IMR-90 (cell line): ENCODE measurements at regions not wholly inside any gene's neighbourhood (a gene's known extent, or its start where the extent isn't known, plus 50 kb on each side); places are given as distances from the start of the nearest gene placed in this dataset.

Experiments
- ATAC-seq: fragments of 200-7000 bp; cut with Tn5 transposase; 2 replicates; pipeline ENCODE4 v1.9.1; 2020; ENCODE audit warnings: low read depth, mild to moderate bottlenecking, moderate library complexity
- BruUV-seq: library from RNA; stranded (reverse); fragments of 400-500 nt; replicated peaks from 2 replicates; lab custom pipeline; 2021; lab: Mats Ljungman, UMichigan
- CTCF ChIA-PET: fragments of 300-600 bp; formaldehyde crosslinking; extraction: SDS; loops from one replicate; lab custom pipeline; 2021; ENCODE audit warnings: antibody characterized with exemption; lab: Yijun Ruan, JAX
- POLR2A ChIA-PET: fragments of 300-600 bp; sonication (Branson Sonifier 250); formaldehyde crosslinking; loops from one replicate; lab custom pipeline; 2022; ENCODE audit warnings: antibody characterized with exemption; ENCODE audit not compliant: unreplicated experiment; lab: Charles Lee
- DNase-seq: peaks from one replicate; pipeline ENCODE4 v3.0.0; 2013
- H2AFZ ChIP-seq: replicated peaks from 2 replicates; pipeline ENCODE3; 2013; ENCODE audit warnings: low read length, mild to moderate bottlenecking; ENCODE audit not compliant: poor library complexity
- H2AK5ac ChIP-seq: 2 replicates; pipeline ENCODE4 v1.6.1; 2013; ENCODE audit warnings: low read depth, low read length, inconsistent platforms
- H2AK9ac ChIP-seq: replicated peaks from 2 replicates; pipeline ENCODE3; 2013; ENCODE audit warnings: mild to moderate bottlenecking, low read depth, low read length, moderate library complexity; ENCODE audit not compliant: poor library complexity
- H2BK120ac ChIP-seq: 2 replicates; pipeline ENCODE4 v1.6.1; 2013; ENCODE audit warnings: low read depth, low read length, inconsistent platforms
- H2BK15ac ChIP-seq: 3 replicates; pipeline ENCODE4 v1.6.1; 2013; ENCODE audit warnings: low read depth, low read length, inconsistent platforms
- H2BK20ac ChIP-seq: 2 replicates; pipeline ENCODE4 v1.6.1; 2013; ENCODE audit warnings: low read depth, mild to moderate bottlenecking, inconsistent platforms, low read length, moderate library complexity
- H2BK5ac ChIP-seq: 2 replicates; pipeline ENCODE4 v1.6.1; 2013; ENCODE audit warnings: mild to moderate bottlenecking, low read depth, low read length, inconsistent platforms; ENCODE audit not compliant: poor library complexity, severe bottlenecking
- H3K14ac ChIP-seq: replicated peaks from 2 replicates; pipeline ENCODE4 v1.6.1; 2013; ENCODE audit warnings: low read depth, low read length, inconsistent platforms
- H3K18ac ChIP-seq: 2 replicates; pipeline ENCODE4 v1.6.1; 2013; ENCODE audit warnings: low read depth, low read length, control low read depth
- H3K23ac ChIP-seq: 2 replicates; pipeline ENCODE4 v1.6.1; 2013; ENCODE audit warnings: low read depth, low read length, inconsistent platforms
- H3K27ac ChIP-seq: 2 replicates; pipeline ENCODE4 v1.5.1; 2013; ENCODE audit warnings: mild to moderate bottlenecking, control low read depth, low read length; ENCODE audit not compliant: insufficient read depth
- H3K27me3 ChIP-seq: 2 replicates; pipeline ENCODE4 v1.6.1; 2013; ENCODE audit warnings: low read length; ENCODE audit not compliant: control insufficient read depth, insufficient read depth
- H3K36me3 ChIP-seq: 2 replicates; pipeline ENCODE4 v1.6.1; 2013; ENCODE audit warnings: low read length, mixed read lengths; ENCODE audit not compliant: control insufficient read depth, insufficient read depth
- H3K4ac ChIP-seq: 2 replicates; pipeline ENCODE4 v1.6.1; 2013; ENCODE audit warnings: low read depth, low read length, inconsistent platforms
- H3K4me1 ChIP-seq: 2 replicates; pipeline ENCODE4 v1.6.1; 2013; ENCODE audit warnings: low read length, mixed read lengths; ENCODE audit not compliant: control insufficient read depth, insufficient read depth
- H3K4me2 ChIP-seq: 2 replicates; pipeline ENCODE4 v1.6.1; 2013; ENCODE audit warnings: low read depth, mild to moderate bottlenecking, control low read depth, low read length, moderate library complexity
- H3K4me3 ChIP-seq: 2 replicates; pipeline ENCODE4 v1.5.1; 2013; ENCODE audit warnings: low read depth, mild to moderate bottlenecking, control low read depth, low read length, moderate library complexity; ENCODE audit not compliant: insufficient read depth
- H3K56ac ChIP-seq: 2 replicates; pipeline ENCODE4 v1.6.1; 2013; ENCODE audit warnings: low read length, inconsistent platforms; ENCODE audit not compliant: insufficient read depth; ENCODE audit errors: extremely low read depth
- H3K79me1 ChIP-seq, 2 experiments: 2 replicates each; pipeline ENCODE4 v1.6.1; 2013; ENCODE audit warnings: low read length in 2 of 2, inconsistent platforms in 1 of 2, low read depth in 1 of 2
- H3K9ac ChIP-seq: 2 replicates; pipeline ENCODE4 v1.6.1; 2013; ENCODE audit warnings: low read depth, low read length, control low read depth
- H3K9me1 ChIP-seq: 2 replicates; pipeline ENCODE4 v1.6.1; 2013; ENCODE audit warnings: low read length, inconsistent platforms; ENCODE audit not compliant: insufficient read depth
- H3K9me3 ChIP-seq: 2 replicates; pipeline ENCODE4 v1.6.1; 2013; ENCODE audit warnings: low read length; ENCODE audit not compliant: control insufficient read depth, insufficient read depth
- H4K20me1 ChIP-seq: 2 replicates; pipeline ENCODE4 v1.6.1; 2013; ENCODE audit warnings: low read length, inconsistent platforms; ENCODE audit not compliant: insufficient read depth
- H4K5ac ChIP-seq: 2 replicates; pipeline ENCODE4 v1.6.1; 2013; ENCODE audit warnings: mild to moderate bottlenecking, low read depth, low read length, control low read depth
- H4K8ac ChIP-seq, 2 experiments: 2 replicates each; pipeline ENCODE4 v1.6.1; 2013; ENCODE audit warnings: low read depth in 2 of 2, low read length in 2 of 2, control low read depth in 1 of 2, inconsistent platforms in 1 of 2
- H4K91ac ChIP-seq: 2 replicates; pipeline ENCODE4 v1.6.1; 2013; ENCODE audit warnings: low read depth, low read length, inconsistent platforms; ENCODE audit not compliant: insufficient read depth
- BHLHE40 ChIP-seq: fragments of 150-350 bp; IDR thresholded peaks from 2 replicates; pipeline ENCODE4 v1.6.1; 2016; ENCODE audit warnings: mild to moderate bottlenecking, low read depth, low read length
- CHD1 ChIP-seq: IDR thresholded peaks from 2 replicates; pipeline ENCODE4 v1.6.1; 2012; ENCODE audit warnings: low read depth, low read length, improper control_type of control experiment
- ELK1 ChIP-seq: fragments of 150-350 bp; IDR thresholded peaks from 2 replicates; pipeline ENCODE4 v1.6.1; 2016; ENCODE audit warnings: low read depth, mild to moderate bottlenecking, low read length, moderate library complexity, borderline replicate concordance
- MAFK ChIP-seq: IDR thresholded peaks from 2 replicates; pipeline ENCODE4 v1.6.1; 2012; ENCODE audit warnings: low read depth, low read length, improper control_type of control experiment
- MAZ ChIP-seq: IDR thresholded peaks from 2 replicates; pipeline ENCODE4 v1.6.1; 2012; ENCODE audit warnings: low read depth, mild to moderate bottlenecking, low read length, improper control_type of control experiment, moderate library complexity, borderline replicate concordance
- MXI1 ChIP-seq: IDR thresholded peaks from 2 replicates; pipeline ENCODE4 v1.6.1; 2012; ENCODE audit warnings: low read depth, mild to moderate bottlenecking, low read length, moderate library complexity, borderline replicate concordance
- RCOR1 ChIP-seq: IDR thresholded peaks from 2 replicates; pipeline ENCODE4 v1.6.1; 2012; ENCODE audit warnings: mild to moderate bottlenecking, low read length, improper control_type of control experiment; ENCODE audit not compliant: insufficient replicate concordance
- USF2 ChIP-seq: fragments of 150-350 bp; IDR thresholded peaks from 2 replicates; pipeline ENCODE4 v1.6.1; 2017; ENCODE audit warnings: mild to moderate bottlenecking, antibody characterized with exemption, low read length, low read depth
- dilution Hi-C: fragments of 300-500 bp; cut with HindIII; formaldehyde crosslinking; loops from one replicate; pipeline ENCODE4 v1.14.3; 2018; ENCODE audit warnings: low sequenced_read_pairs; ENCODE audit not compliant: unreplicated experiment
- in situ Hi-C: fragments of 300-500 bp; cut with MboI; formaldehyde crosslinking; loops from 3 replicates; pipeline ENCODE4 v1.14.3; 2019; ENCODE audit warnings: low sequenced_read_pairs, inconsistent platforms, mixed read lengths
- intact Hi-C: fragments of 100-400 bp; cut with micrococcal nuclease; formaldehyde crosslinking; loops from 2 replicates; pipeline ENCODE4 v1.10.0; 2022

GRCh38 chr20:57075603-57076002, 190.8 kb downstream of the BMP7 start:
- no peak for DNase-seq
- in situ Hi-C loops: no loop called here
- H3K4me2 ChIP-seq: no peak overlapping the region
- no peaks in the 10 kb centered on the region for H3K27me3 ChIP-seq
- H2BK120ac ChIP-seq: no peak overlapping the region
- ChIA-PET POLR2A (no interaction called here), CTCF (no interaction called here)
- intact Hi-C loops: no loop called here
- H3K4me1 ChIP-seq: no peaks in the 10 kb centered on the region
- no peak overlapping the region for H3K9ac ChIP-seq
- H3K56ac ChIP-seq: no peak overlapping the region
- H3K4ac ChIP-seq: no peak overlapping the region
- no peaks in the 10 kb centered on the region for H3K79me1 ChIP-seq
- no peak overlapping the region for H3K23ac ChIP-seq
- H3K36me3 ChIP-seq: no peaks in the 10 kb centered on the region
- H4K20me1 ChIP-seq: no peaks in the 10 kb centered on the region
- no peak overlapping the region for H4K91ac ChIP-seq
- H2BK20ac ChIP-seq: no peak overlapping the region
- dilution Hi-C loops: no loop called here
- no peak overlapping the region for H2BK5ac ChIP-seq
- H2AK9ac ChIP-seq: no peak overlapping the region
- H2AK5ac ChIP-seq: no peak overlapping the region
- no peak overlapping the region for H4K8ac ChIP-seq
- no peak overlapping the region for H3K4me3 ChIP-seq
- no peaks in the 10 kb centered on the region for H3K9me1 ChIP-seq
- no TSS peak for BruUV-seq
- peaks cover 7% of the 10 kb centered on the region for H3K9me3 ChIP-seq
- H3K18ac ChIP-seq: no peak overlapping the region
- no peak overlapping the region for H2AFZ ChIP-seq
- no peak overlapping the region for H3K27ac ChIP-seq
- TF ChIP-seq MAFK (no peak), RCOR1 (no peak), MAZ (no peak), ELK1 (no peak), CHD1 (no peak), MXI1 (no peak), USF2 (no peak), BHLHE40 (no peak)
- no peak for ATAC-seq
- H4K5ac ChIP-seq: no peak overlapping the region
- no peak overlapping the region for H2BK15ac ChIP-seq
- H3K14ac ChIP-seq: no peak overlapping the region
